IPS DF 4.7 (cell line): ENCODE measurements at regions not wholly inside any gene's neighbourhood (a gene's known extent, or its start where the extent isn't known, plus 50 kb on each side); places are given as distances from the start of the nearest gene placed in this dataset.

Experiments used
- DNase-seq: peaks from one replicate; pipeline ENCODE4 v3.0.0-alpha.2; 2013; ENCODE audit warnings: low spot score; ENCODE audit errors: extremely low read depth

DNA sequence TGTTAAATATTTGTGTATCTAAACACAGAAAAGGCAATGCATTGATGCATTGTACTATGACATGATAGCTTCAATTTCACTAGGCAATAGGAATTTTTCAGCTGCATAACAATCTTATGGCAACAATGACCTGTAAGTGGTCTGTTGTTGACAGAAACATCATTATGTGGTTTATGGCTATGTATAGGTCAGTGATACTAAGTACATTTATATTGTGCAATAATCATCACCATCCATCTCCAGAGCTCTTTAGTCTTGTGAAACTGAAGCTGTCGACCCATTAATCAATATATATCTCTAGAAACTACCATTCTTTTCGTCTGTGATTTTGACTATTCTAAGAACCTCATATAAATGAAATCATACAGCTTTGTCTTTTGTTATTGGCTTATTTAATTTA lies 200.1 kb upstream of the ZNF717 start:
- DNase-seq = no peak

DNA sequence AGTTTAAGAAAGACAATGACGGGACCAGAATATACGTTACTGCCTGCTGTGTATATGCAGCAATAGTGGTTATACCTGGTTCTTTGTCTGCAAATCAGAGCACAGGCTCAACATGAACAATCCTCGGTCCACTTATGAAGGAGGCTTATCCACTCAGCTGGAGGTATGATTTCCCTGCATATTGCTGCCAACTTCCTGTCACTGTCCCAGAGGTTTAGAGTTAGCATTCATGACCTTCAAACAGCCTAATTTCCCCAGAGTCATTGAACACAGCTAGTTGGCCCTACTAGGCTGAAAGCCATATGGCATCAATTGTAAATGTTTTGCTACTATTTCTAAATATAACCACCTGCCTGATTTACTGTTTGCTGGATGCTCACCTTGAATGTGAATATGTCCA lies 224.9 kb upstream of the ZNF717 start:
- DNase-seq = no peak

DNA sequence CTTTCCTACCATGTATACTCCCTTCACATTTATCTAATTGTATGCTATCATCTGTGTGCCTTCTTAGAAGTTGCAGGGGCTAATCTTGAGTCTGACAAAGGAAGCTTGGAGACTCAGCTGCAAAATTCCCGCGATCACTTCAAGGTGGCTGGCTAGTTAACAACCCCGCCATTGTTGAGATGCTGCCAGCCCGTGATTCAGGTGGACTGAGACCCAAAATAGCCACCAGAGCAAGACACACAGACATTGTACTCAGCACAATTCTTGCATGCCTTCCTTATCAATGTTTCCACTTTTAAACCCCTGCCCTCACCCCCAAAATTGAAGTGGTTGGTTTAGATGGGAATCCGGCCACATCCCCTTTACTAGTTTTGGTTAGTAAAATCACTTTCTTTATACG lies 225.8 kb upstream of the ZNF717 start:
- DNase-seq = no peak

DNA sequence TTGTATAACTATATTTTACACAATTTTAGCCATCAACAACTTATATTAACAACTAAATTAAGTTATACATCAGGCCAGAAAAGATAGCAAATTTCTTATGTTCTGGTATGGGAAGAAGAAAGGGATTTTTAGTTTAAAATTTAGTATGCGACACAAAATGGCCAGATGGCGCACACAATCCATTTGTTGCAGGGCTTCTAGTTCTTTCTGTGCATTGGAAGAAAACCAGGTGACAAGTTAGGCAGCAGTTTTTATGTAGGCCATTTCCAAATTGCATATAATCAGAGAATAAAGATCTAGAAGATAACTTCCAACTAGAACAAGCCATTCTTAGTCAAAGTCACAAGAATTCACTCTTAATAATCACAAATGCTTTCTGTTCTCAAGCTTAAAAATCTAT lies 230.1 kb upstream of the ZNF717 start:
- no peak for DNase-seq

DNA sequence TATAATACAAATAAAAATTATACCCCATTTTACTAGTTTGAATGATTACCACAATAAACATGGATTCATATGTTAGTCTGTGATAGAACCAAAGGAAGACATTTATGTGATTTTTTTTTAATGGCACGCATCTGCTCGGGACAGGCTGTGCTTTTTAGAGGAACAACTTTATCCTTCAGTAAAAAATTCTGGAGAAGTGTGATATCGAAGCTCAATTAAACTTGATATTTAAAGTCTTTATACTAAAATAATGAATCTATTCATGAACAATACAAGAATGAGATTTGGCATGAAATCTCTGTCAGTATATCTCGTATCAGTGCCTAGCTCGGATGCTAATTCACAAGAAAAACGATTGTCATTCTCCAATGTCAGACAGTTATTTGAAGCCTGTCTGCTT lies 230.8 kb upstream of the ZNF717 start:
- no peak for DNase-seq

DNA sequence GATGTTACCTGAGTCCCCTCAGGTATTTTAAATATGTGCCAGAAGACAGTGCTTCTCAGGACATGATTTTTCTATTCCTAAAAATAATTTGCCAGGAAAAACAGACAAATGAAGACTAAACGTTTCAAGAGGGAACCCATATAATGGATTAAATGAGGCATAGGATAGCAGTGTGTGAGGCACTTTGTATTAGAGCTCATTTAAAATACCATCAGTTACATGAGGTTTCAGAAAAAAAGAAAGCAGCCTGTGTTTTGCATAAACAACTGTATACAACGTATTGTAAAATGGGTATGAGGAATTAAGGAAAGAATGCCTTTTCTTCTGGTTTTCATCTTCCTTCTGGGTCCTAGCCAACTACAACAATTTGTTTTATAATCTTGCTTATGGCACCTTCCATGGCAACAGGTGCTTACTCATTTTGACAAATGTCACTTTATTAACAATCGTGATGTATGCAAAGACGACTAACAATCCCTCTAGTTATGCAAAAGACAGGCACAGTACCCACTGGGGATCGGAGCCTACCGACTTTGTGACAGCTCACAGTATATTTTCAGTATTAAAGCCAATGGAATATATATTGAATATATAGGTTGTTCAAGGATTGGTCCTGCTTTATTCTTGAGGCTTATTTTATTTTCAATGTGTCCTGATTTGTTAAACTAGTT lies 231.6 kb upstream of the ZNF717 start:
- no peak for DNase-seq

DNA sequence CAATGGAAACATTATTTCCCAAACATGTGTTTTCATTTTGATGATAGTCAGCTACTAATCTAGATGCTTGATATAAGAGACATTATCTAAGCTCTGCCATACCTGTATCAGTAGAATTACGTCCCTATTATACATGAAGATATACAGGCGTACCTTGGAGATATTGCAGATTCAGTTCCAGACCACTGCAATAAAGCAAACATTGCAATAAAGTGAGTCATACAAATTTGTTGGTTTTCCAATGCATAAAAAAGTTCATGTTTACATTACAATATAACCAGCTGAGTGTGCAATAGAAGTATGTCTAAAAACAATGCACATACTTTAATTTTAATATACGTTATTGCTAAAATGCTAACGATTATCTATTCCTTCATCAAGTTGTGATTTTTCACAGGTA lies 236.0 kb upstream of the ZNF717 start:
- DNase-seq = no peak

DNA sequence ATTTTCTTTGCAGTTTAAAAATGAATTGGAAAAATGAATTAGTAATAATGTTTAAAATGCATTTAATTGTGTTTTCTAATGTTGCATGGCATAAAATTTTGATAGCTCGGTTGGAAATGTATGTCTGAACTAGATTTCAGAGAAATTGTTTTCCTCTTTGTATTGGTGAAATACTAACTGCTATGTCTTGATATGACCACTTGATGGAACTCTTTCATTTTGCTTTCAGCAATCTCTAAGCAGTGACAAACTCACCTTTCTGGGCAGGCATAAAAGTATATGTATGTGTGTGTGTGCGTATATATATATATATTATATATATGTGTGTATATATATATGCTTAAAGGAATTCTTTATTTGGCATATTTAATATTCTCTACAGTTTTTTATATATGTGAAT lies 239.3 kb upstream of the ZNF717 start:
- no peak for DNase-seq

DNA sequence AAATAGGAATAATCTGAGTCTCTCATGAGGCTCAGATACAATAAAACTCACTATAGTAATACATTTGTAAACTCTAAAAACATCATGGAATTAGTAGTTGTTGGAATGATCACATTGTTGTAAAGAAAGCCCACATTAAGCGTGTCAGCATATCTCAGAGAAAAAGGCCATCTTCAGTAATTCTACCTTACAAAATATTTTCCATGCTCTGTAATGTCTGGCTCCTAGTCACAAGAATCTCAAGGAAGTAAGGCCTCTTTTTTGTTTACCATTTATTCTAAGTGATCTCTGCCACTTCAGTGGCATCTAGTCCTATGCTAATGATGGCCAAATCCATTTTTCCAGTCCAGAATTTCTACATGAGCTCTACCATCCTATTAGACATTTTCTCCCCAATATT lies 240.2 kb upstream of the ZNF717 start:
- DNase-seq = no peak

DNA sequence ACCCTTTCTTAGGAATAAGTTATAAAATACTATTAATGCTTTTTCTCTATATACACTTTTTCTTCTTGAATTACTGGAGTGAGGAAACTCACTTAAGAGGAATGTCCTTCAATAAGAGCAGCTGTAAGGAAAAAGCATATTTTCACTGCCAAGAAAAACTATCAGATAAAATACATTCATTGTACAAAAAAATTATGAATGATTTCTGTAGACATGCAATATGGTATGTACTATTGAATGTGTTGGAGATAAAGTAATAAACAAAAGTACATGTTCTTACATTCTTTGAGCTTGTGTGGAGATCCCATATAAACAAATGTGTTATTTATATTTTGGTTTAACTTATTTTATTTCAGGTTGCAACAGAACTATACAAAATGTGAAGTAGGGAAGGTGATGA lies 241.0 kb upstream of the ZNF717 start:
- no peak for DNase-seq

DNA sequence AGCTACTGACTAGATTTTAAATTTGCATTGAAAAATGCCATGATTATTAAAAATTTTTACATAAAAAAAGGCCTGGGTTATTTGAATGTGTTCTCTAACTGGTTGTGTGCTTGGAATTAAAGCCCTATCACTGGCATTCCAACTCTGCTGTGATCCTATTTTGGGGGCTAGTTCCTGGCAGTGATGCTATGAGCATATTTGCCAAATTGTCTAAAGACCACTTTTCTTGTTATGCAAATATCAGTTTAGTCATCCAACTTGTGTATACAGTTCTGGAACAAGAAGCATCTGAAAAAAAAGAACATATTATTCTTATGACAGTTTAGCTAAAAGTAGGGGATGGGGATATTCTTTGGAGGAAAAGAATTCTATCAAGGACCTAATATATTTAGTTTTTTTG lies 243.4 kb upstream of the ZNF717 start:
- no peak for DNase-seq

DNA sequence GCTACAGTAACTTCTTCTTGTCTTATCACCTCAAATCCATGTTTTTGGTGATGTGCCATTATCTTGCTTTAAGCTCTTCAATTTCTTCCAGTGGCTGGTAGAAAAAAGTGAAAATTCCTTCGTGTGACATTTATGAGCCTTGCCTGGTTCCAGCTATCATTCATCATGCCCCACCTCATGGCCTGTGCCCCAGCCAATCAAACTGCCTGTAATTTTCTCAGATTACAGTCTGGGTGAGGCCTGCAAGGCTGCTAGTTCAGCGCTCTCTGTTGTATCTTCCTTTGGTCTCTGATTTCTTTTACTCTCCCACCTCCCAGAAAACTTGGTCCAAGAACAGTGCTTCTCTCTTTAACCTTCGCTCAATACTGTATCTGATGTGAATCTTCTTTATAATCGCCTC lies 249.3 kb upstream of the ZNF717 start:
- no peak for DNase-seq

DNA sequence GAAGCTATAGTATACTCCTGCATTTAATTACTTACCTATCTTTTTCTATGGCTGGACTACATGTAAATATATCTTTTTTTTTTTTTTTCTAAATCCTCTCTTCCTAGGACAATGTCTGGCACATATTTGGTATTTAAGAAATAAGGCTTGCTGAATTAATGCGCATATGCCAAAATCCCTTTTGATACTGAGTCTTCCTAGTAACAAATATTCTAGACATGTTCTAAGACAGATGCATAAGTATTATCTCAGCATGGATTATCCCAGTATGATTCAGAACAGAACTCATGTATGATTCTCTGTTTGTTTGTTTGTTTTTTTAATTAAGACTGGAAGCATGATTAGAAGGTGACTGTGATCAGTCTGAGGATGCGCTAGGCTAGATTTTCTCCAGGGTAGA lies 249.8 kb upstream of the ZNF717 start:
- DNase-seq = no peak

DNA sequence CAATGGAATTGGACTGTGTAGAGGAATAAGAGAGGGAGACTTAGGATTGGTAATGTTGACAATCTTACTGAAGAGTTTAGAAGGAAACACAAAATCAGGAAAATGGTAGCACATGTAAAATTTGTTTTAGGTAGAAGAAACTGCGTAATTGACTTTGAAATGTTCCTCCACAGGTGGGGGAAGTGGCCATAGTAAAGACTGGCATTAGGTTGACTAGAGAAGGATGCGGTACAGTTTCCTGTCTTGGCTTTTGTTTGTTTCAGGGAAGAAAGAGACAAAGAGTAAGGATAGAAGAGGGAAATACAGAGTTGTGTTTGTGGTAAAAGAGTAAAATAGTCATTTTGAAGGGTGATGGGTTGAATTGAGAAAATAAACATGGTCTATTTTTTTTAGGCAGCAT lies 253.6 kb upstream of the ZNF717 start:
- no peak for DNase-seq

DNA sequence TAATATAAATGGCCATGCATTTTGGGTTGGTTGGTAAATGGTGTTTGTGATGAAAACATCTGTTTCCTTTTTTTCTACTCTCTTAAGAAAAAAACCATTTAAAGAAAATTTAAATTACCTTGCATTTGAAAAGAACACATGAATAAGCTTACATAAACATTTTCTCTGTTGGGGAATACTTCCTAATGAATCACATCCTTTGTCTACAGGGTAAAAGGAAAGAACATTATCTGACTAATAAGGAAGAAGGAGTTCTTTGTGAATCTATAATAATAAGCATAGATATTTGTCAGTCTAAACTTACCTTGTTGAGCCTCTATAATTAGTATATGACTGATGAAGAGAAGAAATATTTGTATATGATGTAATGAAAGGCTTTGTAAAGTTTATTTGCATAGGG lies 254.1 kb upstream of the ZNF717 start:
- no peak for DNase-seq

DNA sequence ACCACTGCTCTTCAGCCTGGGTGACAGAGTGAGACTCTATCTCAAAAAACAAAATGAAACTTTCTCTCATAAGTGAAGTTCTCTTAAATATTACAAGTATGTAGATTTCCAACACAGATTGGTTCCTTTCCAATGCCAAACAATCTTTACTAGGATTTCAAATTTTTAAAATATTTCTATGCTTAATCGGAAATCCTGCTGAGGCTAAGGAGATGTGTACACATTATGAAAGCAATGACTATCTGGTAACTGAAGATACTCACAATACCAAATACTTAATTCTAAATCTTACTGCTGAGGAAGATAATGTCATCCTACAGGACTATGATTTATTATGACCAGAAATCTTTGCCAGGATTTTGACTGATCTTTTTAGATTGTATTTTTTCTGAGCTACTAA lies 255.6 kb upstream of the ZNF717 start:
- DNase-seq = no peak

DNA sequence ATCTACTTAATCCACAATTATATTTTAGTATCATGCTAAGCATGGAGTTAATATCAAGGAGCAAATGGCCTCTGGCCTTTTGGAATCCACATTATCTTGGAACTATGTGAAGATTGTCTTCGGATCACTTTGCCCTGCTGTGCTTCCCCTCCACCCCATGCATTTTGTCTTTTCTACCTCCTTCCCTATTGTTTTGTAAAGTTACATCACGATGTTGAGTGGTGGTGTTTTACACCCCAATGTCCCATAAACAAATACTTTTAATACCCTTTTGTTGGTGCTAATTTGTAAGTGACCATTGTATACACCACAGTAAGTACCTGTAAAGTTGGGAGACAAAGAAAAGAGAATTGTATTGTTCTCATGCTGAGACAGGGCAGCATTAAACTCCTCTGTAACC lies 258.4 kb upstream of the ZNF717 start:
- no peak for DNase-seq

DNA sequence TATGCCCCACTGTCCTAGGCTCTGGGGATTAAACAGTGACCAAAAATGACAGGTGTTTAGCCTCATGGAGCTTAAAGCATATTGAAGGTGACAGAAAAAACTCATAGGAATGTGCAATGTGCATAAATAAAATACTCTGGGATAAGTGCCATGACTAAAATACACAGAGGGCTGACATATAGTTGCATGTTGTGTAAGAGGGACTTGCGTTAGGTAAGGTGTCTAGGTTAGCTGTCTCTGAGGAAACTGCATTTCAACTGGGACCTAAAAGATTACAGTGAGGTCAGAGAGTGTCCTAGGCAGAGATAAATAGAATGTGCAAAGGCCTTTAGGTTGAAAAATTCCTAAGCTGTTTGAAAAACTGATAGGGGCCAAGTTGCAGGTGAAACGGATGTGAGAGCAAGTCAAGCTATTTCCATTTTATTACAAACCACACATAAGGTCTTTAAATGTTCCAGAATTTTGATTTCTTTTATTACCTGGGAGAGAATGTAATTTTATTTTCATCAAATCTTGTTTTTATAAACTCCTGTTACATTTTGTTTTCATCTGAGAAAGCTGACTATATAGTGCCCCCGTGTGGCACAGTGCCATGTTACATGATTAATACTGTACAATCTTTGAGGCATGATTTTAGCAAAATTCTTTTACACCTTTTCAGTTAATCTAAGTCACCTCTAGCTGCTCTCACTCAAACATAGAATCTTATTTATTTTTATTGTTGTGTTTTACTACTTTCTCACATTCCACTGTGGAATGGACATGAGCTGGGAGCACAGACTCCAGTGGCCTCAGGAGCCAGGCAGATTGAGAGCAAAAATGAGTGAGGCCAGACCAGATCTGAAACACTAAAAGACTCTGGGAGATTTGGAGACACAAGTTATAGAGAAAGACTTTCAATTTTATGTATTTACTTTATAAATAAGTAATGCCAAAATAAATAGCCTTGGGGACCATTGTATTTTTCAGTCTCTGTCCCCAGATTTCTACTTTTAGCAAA lies 259.6 kb upstream of the ZNF717 start:
- DNase-seq = no peak

DNA sequence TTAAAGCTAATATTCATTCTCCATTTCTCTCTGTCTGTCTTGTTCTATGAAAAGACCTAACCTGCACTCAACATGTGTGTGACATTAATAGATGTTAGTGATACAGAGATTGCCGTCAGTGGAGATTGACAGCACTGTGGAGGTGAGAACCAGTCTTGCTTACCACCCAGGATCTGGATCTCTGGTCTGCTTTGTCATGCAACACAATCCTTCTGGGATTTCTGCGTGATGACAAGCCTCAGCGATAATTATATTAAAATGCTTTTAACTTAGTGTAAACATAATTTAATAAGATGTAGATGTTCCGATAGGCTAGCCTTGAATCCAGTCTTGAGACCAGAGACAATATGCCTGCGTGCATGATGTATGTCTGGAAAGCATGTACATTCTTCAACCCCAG lies 262.0 kb upstream of the ZNF717 start:
- no peak for DNase-seq

DNA sequence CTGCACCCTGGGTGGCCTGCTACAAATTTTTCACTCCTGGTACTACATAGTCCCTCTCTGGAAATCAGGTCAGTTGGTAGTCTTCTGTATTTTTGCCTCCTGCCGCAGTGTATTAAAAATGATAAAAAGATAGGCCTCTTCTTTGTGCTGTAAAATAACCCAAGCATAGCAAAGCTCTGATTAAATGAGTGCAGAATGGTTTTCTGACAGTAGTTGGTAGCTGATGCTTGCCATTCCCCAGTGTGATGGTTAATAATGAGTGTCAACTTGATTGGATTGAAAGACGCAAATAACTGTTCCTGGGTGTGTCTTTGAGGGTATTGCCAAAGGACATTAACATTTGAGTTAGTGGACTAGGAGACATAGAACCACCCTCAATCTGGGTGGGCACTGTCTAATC lies 264.4 kb upstream of the ZNF717 start:
- DNase-seq = no peak

DNA sequence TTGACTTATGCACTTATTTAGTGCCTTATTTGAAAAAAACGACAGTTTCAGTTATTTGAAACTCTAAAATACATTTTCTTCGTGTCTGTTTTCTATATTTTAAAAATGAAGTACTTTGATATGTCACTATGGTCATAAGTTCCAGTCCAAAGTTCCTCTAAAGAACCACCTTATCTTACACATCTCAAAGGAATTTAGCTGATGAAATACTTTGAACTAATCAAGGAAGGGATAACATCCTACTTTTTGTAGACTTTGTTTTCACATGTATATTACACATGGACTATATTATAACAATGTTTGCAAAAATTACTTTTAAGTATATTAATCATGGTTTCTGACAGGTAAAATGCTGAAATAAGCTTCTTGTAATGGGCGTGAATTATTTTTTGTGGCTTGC lies 265.8 kb upstream of the ZNF717 start:
- no peak for DNase-seq

DNA sequence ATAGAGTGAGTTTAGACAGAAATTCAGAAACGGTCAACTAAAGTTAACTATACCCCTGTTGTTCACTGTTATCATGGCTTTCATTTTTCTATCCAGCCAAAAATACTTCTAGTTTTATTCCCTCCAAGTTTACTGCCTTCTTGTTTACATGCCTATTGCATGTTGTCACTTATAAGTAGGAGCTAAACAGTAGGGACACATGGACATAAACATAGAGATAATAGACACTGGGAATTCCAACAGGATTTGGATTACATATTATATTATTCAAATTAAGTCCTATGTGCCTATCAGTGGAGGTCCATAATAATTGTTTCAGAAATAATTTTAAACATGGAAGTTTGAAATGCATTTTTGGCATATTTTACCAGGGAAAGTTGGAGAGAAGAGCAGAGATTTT lies 269.1 kb upstream of the ZNF717 start:
- no peak for DNase-seq

DNA sequence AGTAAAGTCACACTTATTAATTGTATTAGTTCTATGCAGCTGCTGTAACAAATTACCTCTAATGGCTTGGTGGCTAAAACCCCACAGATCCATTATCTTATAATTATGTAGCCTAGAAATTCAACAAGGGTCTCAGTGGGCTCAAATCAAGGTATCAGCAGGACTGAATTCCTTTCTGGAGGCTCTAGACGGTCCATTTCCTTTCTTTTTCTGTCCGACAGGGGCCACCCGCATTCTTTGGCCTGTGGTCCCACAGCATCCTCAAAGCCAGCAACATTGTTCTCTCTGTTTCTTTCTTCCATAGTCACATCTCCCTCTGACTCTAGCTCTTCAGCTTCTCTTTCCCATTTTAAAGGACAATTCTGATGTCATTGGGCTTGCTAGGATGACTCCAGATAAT lies 276.3 kb upstream of the ZNF717 start:
- DNase-seq = no peak
